Breast epithelium (tissue), 4 donors: ENCODE measurements at regions not wholly inside any gene's neighbourhood (a gene's known extent, or its start where the extent isn't known, plus 50 kb on each side); places are given as distances from the start of the nearest gene placed in this dataset.

Experiments
- DNase-seq, 2 donors: peaks; one replicate each; pipeline ENCODE4 v3.0.0-alpha.2; 2019; ENCODE audit warnings: low spot score in 2 of 2
- H3K27ac ChIP-seq, 2 donors: fragments of 200-600 bp; sonication (generic) in 1 of 2; one replicate each; pipeline ENCODE4 v1.5.1; 2016 to 2019; ENCODE audit warnings: mild to moderate bottlenecking in 1 of 2
- H3K27me3 ChIP-seq, 2 donors: fragments of 200-600 bp; sonication (generic) in 1 of 2; one replicate each; pipeline versions ENCODE4 v1.5.1 to v1.6.0; 2017 to 2019; ENCODE audit warnings: control low read depth in 1 of 2, mild to moderate bottlenecking in 1 of 2
- H3K36me3 ChIP-seq: fragments of 200-600 bp; one replicate; pipeline ENCODE4 v1.5.1; 2019
- H3K4me1 ChIP-seq, 2 donors: fragments of 200-600 bp; sonication (generic); one replicate each; pipeline ENCODE4 v1.5.1; 2016 to 2019; ENCODE audit warnings: control low read depth in 1 of 2
- H3K4me3 ChIP-seq, 3 donors: fragments of 200-600 bp; sonication (generic); 1 replicate in 2 of 3; 2 replicates in 1 of 3; pipeline ENCODE4 v1.5.1; 2016 to 2019; ENCODE audit warnings: mild to moderate bottlenecking in 3 of 3, moderate library complexity in 2 of 3
- H3K9me3 ChIP-seq, 2 donors: fragments of 200-600 bp; sonication (generic) in 1 of 2; one replicate each; pipeline ENCODE4 v1.5.1; 2016 to 2019; ENCODE audit warnings: control low read depth in 1 of 2
- CTCF ChIP-seq, 3 donors: fragments of 450-650 bp; IDR thresholded peaks; one replicate each; pipeline ENCODE4 v1.5.1; 2016 to 2017; ENCODE audit warnings: antibody characterized with exemption in 3 of 3, mild to moderate bottlenecking in 3 of 3, moderate library complexity in 3 of 3
- POLR2A ChIP-seq: fragments of 450-650 bp; IDR thresholded peaks from one replicate; pipeline ENCODE4 v1.6.1; 2016; ENCODE audit warnings: antibody characterized with exemption, mild to moderate bottlenecking, moderate library complexity
- POLR2AphosphoS5 ChIP-seq, 3 donors: sonication (generic); formaldehyde crosslinking; IDR thresholded peaks; one replicate each; pipeline ENCODE4 v1.6.1; 2017; ENCODE audit warnings: antibody characterized with exemption in 3 of 3
- intact Hi-C: fragments of 100-400 bp; cut with DNase I; formaldehyde crosslinking; loops from one replicate; pipeline ENCODE4 v1.15.1; 2023; ENCODE audit warnings: low total_unique reads

GRCh38 chr11:87934182-87934581 is 241.1 kb downstream of the RAB38 start:
- no peaks in the 10 kb centered on the region for H3K27me3 ChIP-seq
- no peaks in the 10 kb centered on the region for H3K9me3 ChIP-seq
- no peak overlapping the region for H3K27ac ChIP-seq
- H3K4me3 ChIP-seq: no peak overlapping the region
- intact Hi-C loops: no loop called here
- H3K4me1 ChIP-seq: no peaks in the 10 kb centered on the region
- H3K36me3 ChIP-seq: no peaks in the 10 kb centered on the region
- no peak for DNase-seq
- no peak for TF ChIP-seq POLR2AphosphoS5 (IDR thresholded peaks at IDR 0.05)
- TF ChIP-seq CTCF (IDR thresholded peaks at IDR 0.05): no peak
- TF ChIP-seq POLR2A: no peak

- no peaks in the 10 kb centered on the region for H3K4me1 ChIP-seq
- H3K27me3 ChIP-seq: no peaks in the 10 kb centered on the region
- H3K36me3 ChIP-seq: no peaks in the 10 kb centered on the region
- DNase-seq: no peak
- H3K4me3 ChIP-seq: no peak overlapping the region
- H3K9me3 ChIP-seq: no peaks in the 10 kb centered on the region
- H3K27ac ChIP-seq: no peak overlapping the region
- intact Hi-C loops: no loop called here
- TF ChIP-seq POLR2A (no peak), CTCF (IDR thresholded peaks at IDR 0.05) (no peak), POLR2AphosphoS5 (IDR thresholded peaks at IDR 0.05) (no peak)
These were observed 248.8 kb downstream of the RAB38 start for GRCh38 chr11:87926250-87926970.

- Histone ChIP-seq H3K36me3 (no peaks in the 10 kb centered on the region), H3K4me3 (no peak overlapping the region), H3K27ac (no peak overlapping the region), H3K27me3 (no peaks in the 10 kb centered on the region), H3K4me1 (no peaks in the 10 kb centered on the region), H3K9me3 (no peaks in the 10 kb centered on the region)
- no peak for DNase-seq
- TF ChIP-seq POLR2A (no peak), POLR2AphosphoS5 (IDR thresholded peaks at IDR 0.05) (no peak), CTCF (IDR thresholded peaks at IDR 0.05) (no peak)
- intact Hi-C loops: no loop called here
These were observed 251.1 kb downstream of the RAB38 start for GRCh38 chr11:87924125-87924524.

- no peaks in the 10 kb centered on the region for H3K9me3 ChIP-seq
- H3K4me3 ChIP-seq: no peak overlapping the region
- H3K27me3 ChIP-seq: no peaks in the 10 kb centered on the region
- H3K4me1 ChIP-seq: no peaks in the 10 kb centered on the region
- no peak for DNase-seq
- H3K27ac ChIP-seq: no peak overlapping the region
- intact Hi-C loops: no loop called here
- no peak for TF ChIP-seq POLR2AphosphoS5 (IDR thresholded peaks at IDR 0.05)
- H3K36me3 ChIP-seq: no peaks in the 10 kb centered on the region
These were observed 258.1 kb downstream of the RAB38 start for GRCh38 chr11:87917111-87917510.

- no peaks in the 10 kb centered on the region for H3K27me3 ChIP-seq
- H3K4me3 ChIP-seq: no peak overlapping the region
- H3K4me1 ChIP-seq: no peaks in the 10 kb centered on the region
- no peak overlapping the region for H3K27ac ChIP-seq
- DNase-seq: no peak
- no peak for TF ChIP-seq POLR2AphosphoS5 (IDR thresholded peaks at IDR 0.05)
- TF ChIP-seq CTCF (IDR thresholded peaks at IDR 0.05): no peak
- no peak for TF ChIP-seq POLR2A
- H3K9me3 ChIP-seq: no peaks in the 10 kb centered on the region
- H3K36me3 ChIP-seq: no peaks in the 10 kb centered on the region
- intact Hi-C loops: no loop called here
These were observed 266.1 kb downstream of the RAB38 start for GRCh38 chr11:87909178-87909577.
